Fibroblast of lung (primary cell): ENCODE measurements at regions not wholly inside any gene's neighbourhood (a gene's known extent, or its start where the extent isn't known, plus 50 kb on each side); places are given as distances from the start of the nearest gene placed in this dataset.

Source experiments
- DNase-seq, 2 donors: peaks; one replicate each; pipeline versions ENCODE4 v3.0.0 to v3.0.0-alpha.2; 2010; ENCODE audit warnings: low read depth in 2 of 2
- H2AFZ ChIP-seq: 2 replicates; pipeline ENCODE4 v1.5.1; 2012; ENCODE audit warnings: low read length, control low read depth, inconsistent platforms
- H3K27ac ChIP-seq: 2 replicates; pipeline ENCODE4 v1.5.1; 2011; ENCODE audit warnings: low read length, control low read depth; ENCODE audit not compliant: insufficient read depth
- H3K27me3 ChIP-seq: 2 replicates; pipeline ENCODE4 v1.5.1; 2011; ENCODE audit warnings: mild to moderate bottlenecking, low read length; ENCODE audit not compliant: control insufficient read depth, insufficient read depth
- H3K36me3 ChIP-seq: 2 replicates; pipeline ENCODE4 v1.5.1; 2011; ENCODE audit warnings: low read length; ENCODE audit not compliant: control insufficient read depth, insufficient read depth
- H3K4me1 ChIP-seq: 2 replicates; pipeline ENCODE4 v1.5.1; 2011; ENCODE audit warnings: low read length; ENCODE audit not compliant: control insufficient read depth, insufficient read depth; ENCODE audit errors: extremely low read depth
- H3K4me2 ChIP-seq: 2 replicates; pipeline ENCODE4 v1.5.1; 2011; ENCODE audit warnings: low read length, control low read depth; ENCODE audit not compliant: insufficient read depth; ENCODE audit errors: extremely low read depth
- H3K4me3 ChIP-seq, 4 experiments: fragments of 200-600 bp in 1 of 4; sonication (generic) in 1 of 4; replicated peaks in 1 of 4; 2 replicates each; pipeline ENCODE4 v1.5.1; 2011 to 2016; ENCODE audit warnings: low read length in 4 of 4, low read depth in 3 of 4, mild to moderate bottlenecking in 3 of 4, control low read depth in 2 of 4, inconsistent platforms in 1 of 4, mixed read lengths in 1 of 4; ENCODE audit not compliant: insufficient read depth in 1 of 4; ENCODE audit errors: control extremely low read depth in 1 of 4
- H3K79me2 ChIP-seq: 2 replicates; pipeline ENCODE4 v1.5.1; 2012; ENCODE audit warnings: mild to moderate bottlenecking, low read length, inconsistent platforms; ENCODE audit not compliant: control insufficient read depth, insufficient read depth
- H3K9ac ChIP-seq: 2 replicates; pipeline ENCODE4 v1.5.1; 2011; ENCODE audit warnings: mild to moderate bottlenecking, low read length, control low read depth; ENCODE audit not compliant: insufficient read depth
- H3K9me3 ChIP-seq: 2 replicates; pipeline ENCODE4 v1.5.1; 2012; ENCODE audit warnings: low read depth, low read length; ENCODE audit not compliant: control insufficient read depth, insufficient read depth
- H4K20me1 ChIP-seq: 2 replicates; pipeline ENCODE4 v1.5.1; 2011; ENCODE audit warnings: low read length; ENCODE audit not compliant: control insufficient read depth, insufficient read depth; ENCODE audit errors: extremely low read depth
- EZH2 ChIP-seq: IDR thresholded peaks from 2 replicates; pipeline ENCODE4 v1.5.1; 2012; ENCODE audit warnings: low read length, control low read depth, mild to moderate bottlenecking; ENCODE audit errors: missing control alignments
- TF ChIP-seq, protein P1 (sequence below), 2 donors: IDR thresholded peaks in 1 of 2; conservative IDR thresholded peaks in 1 of 2; 1 replicate in 1 of 2; 2 replicates in 1 of 2; pipeline ENCODE4 v1.5.1; 2011 to 2012; ENCODE audit warnings: low read length in 2 of 2, control low read depth in 1 of 2, inconsistent platforms in 1 of 2, low read depth in 1 of 2, mild to moderate bottlenecking in 1 of 2

DNA sequence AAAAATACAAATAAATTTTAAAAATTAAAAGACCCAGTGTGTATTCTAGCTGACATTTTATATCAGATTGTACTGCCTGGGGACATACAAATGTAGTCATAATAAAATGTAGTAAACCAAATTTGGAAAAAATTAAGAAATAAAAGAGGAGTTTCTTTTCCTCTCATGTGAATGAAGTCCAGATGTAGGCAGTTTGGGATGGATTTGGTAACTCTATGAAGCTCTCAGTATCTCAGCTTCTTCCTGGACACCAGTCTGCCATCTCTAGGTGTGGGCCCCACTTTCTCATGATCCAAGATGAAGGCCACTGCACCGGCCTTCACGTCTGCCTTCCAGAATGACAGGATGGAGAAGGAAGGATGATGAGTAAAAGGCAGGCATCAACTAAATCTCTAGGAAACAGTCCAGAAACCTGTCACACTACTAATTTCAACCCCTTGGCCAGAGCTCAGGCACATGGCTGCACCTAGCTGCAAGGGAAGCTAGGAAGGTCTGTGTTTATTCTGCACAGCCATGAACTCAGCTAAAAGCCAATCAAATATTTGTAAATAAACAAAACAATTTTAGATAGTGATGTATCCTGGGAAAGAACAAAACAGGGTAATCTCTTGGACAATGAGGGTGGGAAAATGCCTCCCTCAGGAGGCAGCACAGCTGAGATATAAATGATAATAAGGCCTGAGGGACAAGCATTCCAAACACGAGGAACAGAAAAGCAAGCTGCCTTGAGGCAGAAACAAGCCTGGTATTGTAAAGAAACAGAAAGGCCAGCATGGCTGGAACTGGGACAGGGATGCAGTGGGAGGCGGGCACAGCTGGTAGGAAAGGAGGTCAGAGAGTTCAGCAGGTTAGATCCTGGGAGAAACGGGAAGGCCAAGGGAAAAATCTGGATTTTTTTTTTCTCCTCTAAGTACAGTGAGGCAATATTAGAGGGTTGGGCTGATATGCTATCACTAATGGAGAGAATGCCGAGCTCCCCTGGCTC, 88.5 kb upstream of the PTPN1 start:
- Histone ChIP-seq H3K27ac (no peak overlapping the region), H3K9me3 (peaks cover 2% of the 10 kb centered on the region), H3K27me3 (no peaks in the 10 kb centered on the region), H4K20me1 (no peaks in the 10 kb centered on the region), H3K4me2 (no peak overlapping the region), H3K79me2 (no peaks in the 10 kb centered on the region), H3K4me1 (peaks cover 12% of the 10 kb centered on the region), H2AFZ (no peak overlapping the region), H3K4me3 (no peak overlapping the region), H3K9ac (no peak overlapping the region), H3K36me3 (no peaks in the 10 kb centered on the region)
- no peak for DNase-seq
- TF ChIP-seq, protein P1, sequence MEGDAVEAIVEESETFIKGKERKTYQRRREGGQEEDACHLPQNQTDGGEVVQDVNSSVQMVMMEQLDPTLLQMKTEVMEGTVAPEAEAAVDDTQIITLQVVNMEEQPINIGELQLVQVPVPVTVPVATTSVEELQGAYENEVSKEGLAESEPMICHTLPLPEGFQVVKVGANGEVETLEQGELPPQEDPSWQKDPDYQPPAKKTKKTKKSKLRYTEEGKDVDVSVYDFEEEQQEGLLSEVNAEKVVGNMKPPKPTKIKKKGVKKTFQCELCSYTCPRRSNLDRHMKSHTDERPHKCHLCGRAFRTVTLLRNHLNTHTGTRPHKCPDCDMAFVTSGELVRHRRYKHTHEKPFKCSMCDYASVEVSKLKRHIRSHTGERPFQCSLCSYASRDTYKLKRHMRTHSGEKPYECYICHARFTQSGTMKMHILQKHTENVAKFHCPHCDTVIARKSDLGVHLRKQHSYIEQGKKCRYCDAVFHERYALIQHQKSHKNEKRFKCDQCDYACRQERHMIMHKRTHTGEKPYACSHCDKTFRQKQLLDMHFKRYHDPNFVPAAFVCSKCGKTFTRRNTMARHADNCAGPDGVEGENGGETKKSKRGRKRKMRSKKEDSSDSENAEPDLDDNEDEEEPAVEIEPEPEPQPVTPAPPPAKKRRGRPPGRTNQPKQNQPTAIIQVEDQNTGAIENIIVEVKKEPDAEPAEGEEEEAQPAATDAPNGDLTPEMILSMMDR (conservative IDR thresholded peaks at IDR 0.05 in 1 of 2, IDR thresholded peaks at IDR 0.05 in 1 of 2; ENCODE audit: low read depth in 1 of 2, low read length in 2 of 2): no peak
- no peak for TF ChIP-seq EZH2

DNA sequence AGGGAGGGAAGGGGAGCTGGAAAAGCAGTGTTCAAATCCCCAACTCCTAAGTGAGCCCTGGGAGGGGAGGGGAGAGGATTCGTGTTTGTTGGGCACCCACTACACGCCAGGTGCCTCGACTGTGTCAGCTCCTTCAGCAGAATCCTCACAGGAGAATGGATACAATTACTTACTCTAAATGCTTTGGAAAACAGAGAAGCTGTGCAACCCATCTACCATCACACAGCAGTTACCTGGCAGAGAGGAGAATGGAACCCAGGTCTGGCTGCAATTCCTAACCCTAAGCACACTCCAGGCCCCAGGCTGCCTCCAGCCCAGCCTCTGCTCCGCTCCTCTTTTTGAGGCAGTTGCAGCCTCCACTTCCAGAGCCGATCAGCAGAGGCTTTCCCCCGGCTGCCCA, 86.4 kb upstream of the PTPN1 start:
- no peak for TF ChIP-seq EZH2
- TF ChIP-seq, protein P1 (conservative IDR thresholded peaks at IDR 0.05 in 1 of 2, IDR thresholded peaks at IDR 0.05 in 1 of 2; ENCODE audit: low read depth in 1 of 2, low read length in 2 of 2): no peak
- H2AFZ ChIP-seq: no peak overlapping the region
- no peak overlapping the region for H3K4me3 ChIP-seq

DNA sequence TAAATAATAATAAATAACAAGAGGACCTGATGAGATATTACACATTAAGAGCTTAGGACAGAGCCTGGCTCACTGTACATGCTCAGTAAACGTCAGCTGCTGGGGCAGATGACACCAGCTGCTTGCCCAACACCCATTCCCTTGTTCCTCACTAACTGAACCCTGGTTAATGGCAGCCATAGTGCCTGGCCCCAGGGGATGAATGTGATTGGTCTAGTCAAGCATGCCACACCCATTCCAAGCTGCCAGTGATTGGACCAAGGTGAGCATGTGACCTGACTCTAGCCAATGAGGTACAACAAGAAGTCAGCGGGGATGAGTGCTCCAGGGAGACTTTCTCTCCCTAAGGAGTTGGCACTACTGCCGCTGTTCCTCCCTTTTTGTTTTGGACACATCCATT, 85.1 kb upstream of the PTPN1 start:
- TF ChIP-seq, protein P1 (conservative IDR thresholded peaks at IDR 0.05 in 1 of 2, IDR thresholded peaks at IDR 0.05 in 1 of 2; ENCODE audit: low read depth in 1 of 2, low read length in 2 of 2): no peak
- H3K36me3 ChIP-seq: no peaks in the 10 kb centered on the region
- DNase-seq: no peak
- H2AFZ ChIP-seq: no peak overlapping the region
- no peaks in the 10 kb centered on the region for H4K20me1 ChIP-seq
- no peak overlapping the region for H3K4me2 ChIP-seq
- H3K9me3 ChIP-seq: peaks cover 2% of the 10 kb centered on the region
- no peaks in the 10 kb centered on the region for H3K79me2 ChIP-seq
- H3K27me3 ChIP-seq: no peaks in the 10 kb centered on the region
- peaks cover 18% of the 10 kb centered on the region for H3K4me1 ChIP-seq
- H3K27ac ChIP-seq: no peak overlapping the region
- H3K4me3 ChIP-seq: no peak overlapping the region
- no peak overlapping the region for H3K9ac ChIP-seq

More for the DNA sequence above, 86.4 kb upstream of the PTPN1 start:
- peaks cover 18% of the 10 kb centered on the region for H3K4me1 ChIP-seq
- H3K27me3 ChIP-seq: no peaks in the 10 kb centered on the region
- H3K79me2 ChIP-seq: no peaks in the 10 kb centered on the region
- peaks cover 2% of the 10 kb centered on the region for H3K9me3 ChIP-seq
- no peak overlapping the region for H3K4me2 ChIP-seq
- H3K27ac ChIP-seq: peak overlapping the region; percentile 48
- H4K20me1 ChIP-seq: no peaks in the 10 kb centered on the region
- H3K9ac ChIP-seq: no peak overlapping the region
- no peak for DNase-seq
- H3K36me3 ChIP-seq: no peaks in the 10 kb centered on the region
